OCI-LY1 (cell line): ENCODE measurements at regions not wholly inside any gene's neighbourhood (a gene's known extent, or its start where the extent isn't known, plus 50 kb on each side); places are given as distances from the start of the nearest gene placed in this dataset.

Experiments used
- H2AFZ ChIP-seq: fragments of 200-600 bp; sonication (generic), shearing (Covaris generic); 2 replicates; pipeline ENCODE4 v1.6.0; 2014; ENCODE audit warnings: antibody characterized with exemption, mild to moderate bottlenecking, low read length
- H3F3A ChIP-seq: fragments of 200-600 bp; sonication (generic), shearing (Covaris generic); 2 replicates; pipeline ENCODE4 v1.6.0; 2014; ENCODE audit warnings: mild to moderate bottlenecking, antibody characterized with exemption, low read length, moderate library complexity; ENCODE audit not compliant: insufficient read depth
- H3K27ac ChIP-seq: fragments of 200-600 bp; sonication (generic); 2 replicates; pipeline ENCODE4 v1.5.1; 2014; ENCODE audit warnings: low read length, mixed run types, mild to moderate bottlenecking, low read depth; ENCODE audit not compliant: poor library complexity, severe bottlenecking
- H3K27me3 ChIP-seq: fragments of 200-600 bp; sonication (generic); 2 replicates; pipeline ENCODE4 v1.6.0; 2014; ENCODE audit warnings: antibody characterized with exemption, mild to moderate bottlenecking, low read length, moderate library complexity; ENCODE audit not compliant: insufficient read depth
- H3K36me3 ChIP-seq: fragments of 200-600 bp; sonication (generic); 2 replicates; pipeline ENCODE4 v1.6.1; 2014; ENCODE audit warnings: mild to moderate bottlenecking, antibody characterized with exemption, low read length, moderate library complexity, mixed read lengths; ENCODE audit not compliant: insufficient read depth
- H3K4me1 ChIP-seq: fragments of 200-600 bp; sonication (generic); 2 replicates; pipeline ENCODE4 v1.5.1; 2014; ENCODE audit warnings: mild to moderate bottlenecking, low read length, moderate library complexity; ENCODE audit not compliant: insufficient read depth, severe bottlenecking
- H3K4me2 ChIP-seq: fragments of 200-600 bp; sonication (generic), shearing (Covaris generic); 2 replicates; pipeline ENCODE4 v1.6.1; 2014; ENCODE audit warnings: low read length
- H3K4me3 ChIP-seq: fragments of 200-600 bp; sonication (generic); 2 replicates; pipeline ENCODE4 v1.5.1; 2014; ENCODE audit warnings: low read length, low read depth, mild to moderate bottlenecking, mixed read lengths; ENCODE audit not compliant: poor library complexity, severe bottlenecking
- H3K79me2 ChIP-seq: fragments of 200-600 bp; shearing (Covaris generic); 2 replicates; pipeline ENCODE4 v1.6.1; 2016; ENCODE audit warnings: mixed run types, low read length, mixed read lengths; ENCODE audit not compliant: insufficient read depth
- H3K9ac ChIP-seq: fragments of 200-600 bp; sonication (generic), shearing (Covaris generic); 2 replicates; pipeline ENCODE4 v1.6.1; 2014; ENCODE audit warnings: mild to moderate bottlenecking, low read length, mixed read lengths
- H3K9me2 ChIP-seq: fragments of 200-600 bp; sonication (generic), shearing (Covaris generic); 2 replicates; pipeline ENCODE4 v1.6.1; 2014; ENCODE audit warnings: low read depth, mild to moderate bottlenecking, low read length, mixed read lengths
- H3K9me3 ChIP-seq: fragments of 200-600 bp; shearing (Covaris generic); 2 replicates; pipeline ENCODE4 v1.6.1; 2014; ENCODE audit warnings: low read length, mixed read lengths
- H4K20me1 ChIP-seq: fragments of 200-600 bp; sonication (generic), shearing (Covaris generic); 2 replicates; pipeline ENCODE4 v1.6.0; 2016; ENCODE audit warnings: mild to moderate bottlenecking, low read length; ENCODE audit not compliant: insufficient read depth
- EZH2 ChIP-seq: fragments of 200-600 bp; sonication (generic), shearing (Covaris generic); IDR thresholded peaks from 2 replicates; pipeline ENCODE4 v1.8.0; 2017; ENCODE audit warnings: borderline replicate concordance, mixed run types, mild to moderate bottlenecking, antibody characterized with exemption, low read length, moderate library complexity, mixed read lengths
- TF ChIP-seq, protein P1 (sequence below): fragments of 200-600 bp; sonication (generic), shearing (Covaris generic); IDR thresholded peaks from 2 replicates; pipeline ENCODE4 v1.5.1; 2017; ENCODE audit warnings: mild to moderate bottlenecking, antibody characterized with exemption, low read length, moderate library complexity, mixed read lengths

DNA sequence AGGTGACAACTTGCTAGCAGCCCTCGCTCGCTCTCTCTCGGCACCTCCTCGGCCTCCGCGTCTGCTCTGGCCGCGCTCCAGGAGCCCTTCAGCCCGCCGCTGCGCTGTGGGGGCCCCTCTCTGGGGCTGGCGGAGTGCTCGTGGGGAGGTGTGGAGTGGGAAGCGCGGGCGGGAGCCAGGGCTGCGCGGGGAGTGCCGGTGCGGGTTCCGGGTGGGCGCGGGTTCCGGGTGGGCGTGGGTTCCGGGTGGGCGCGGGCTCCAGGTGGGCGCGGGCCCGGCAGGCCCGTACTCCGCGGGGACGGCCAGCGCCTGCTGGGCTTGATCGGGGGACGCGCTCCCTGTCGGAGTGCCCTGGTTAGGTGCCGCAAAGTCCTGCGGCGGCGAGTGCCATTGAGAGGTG, 384.3 kb downstream of the GPM6A start:
- Histone ChIP-seq H3K9me2 (no peaks in the 10 kb centered on the region), H3K27me3 (no peaks in the 10 kb centered on the region), H3K4me2 (no peak overlapping the region), H2AFZ (no peak overlapping the region), H3K4me3 (no peak overlapping the region), H3F3A (no peaks in the 10 kb centered on the region; the same call in 1 of the 2 replicates), H3K27ac (no peak overlapping the region), H3K79me2 (no peaks in the 10 kb centered on the region), H3K4me1 (peaks cover 6% of the 10 kb centered on the region), H3K9ac (no peak overlapping the region), H4K20me1 (no peaks in the 10 kb centered on the region), H3K36me3 (no peaks in the 10 kb centered on the region), H3K9me3 (no peaks in the 10 kb centered on the region)
- TF ChIP-seq, protein P1, sequence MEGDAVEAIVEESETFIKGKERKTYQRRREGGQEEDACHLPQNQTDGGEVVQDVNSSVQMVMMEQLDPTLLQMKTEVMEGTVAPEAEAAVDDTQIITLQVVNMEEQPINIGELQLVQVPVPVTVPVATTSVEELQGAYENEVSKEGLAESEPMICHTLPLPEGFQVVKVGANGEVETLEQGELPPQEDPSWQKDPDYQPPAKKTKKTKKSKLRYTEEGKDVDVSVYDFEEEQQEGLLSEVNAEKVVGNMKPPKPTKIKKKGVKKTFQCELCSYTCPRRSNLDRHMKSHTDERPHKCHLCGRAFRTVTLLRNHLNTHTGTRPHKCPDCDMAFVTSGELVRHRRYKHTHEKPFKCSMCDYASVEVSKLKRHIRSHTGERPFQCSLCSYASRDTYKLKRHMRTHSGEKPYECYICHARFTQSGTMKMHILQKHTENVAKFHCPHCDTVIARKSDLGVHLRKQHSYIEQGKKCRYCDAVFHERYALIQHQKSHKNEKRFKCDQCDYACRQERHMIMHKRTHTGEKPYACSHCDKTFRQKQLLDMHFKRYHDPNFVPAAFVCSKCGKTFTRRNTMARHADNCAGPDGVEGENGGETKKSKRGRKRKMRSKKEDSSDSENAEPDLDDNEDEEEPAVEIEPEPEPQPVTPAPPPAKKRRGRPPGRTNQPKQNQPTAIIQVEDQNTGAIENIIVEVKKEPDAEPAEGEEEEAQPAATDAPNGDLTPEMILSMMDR: no peak
- TF ChIP-seq EZH2: no peak

DNA sequence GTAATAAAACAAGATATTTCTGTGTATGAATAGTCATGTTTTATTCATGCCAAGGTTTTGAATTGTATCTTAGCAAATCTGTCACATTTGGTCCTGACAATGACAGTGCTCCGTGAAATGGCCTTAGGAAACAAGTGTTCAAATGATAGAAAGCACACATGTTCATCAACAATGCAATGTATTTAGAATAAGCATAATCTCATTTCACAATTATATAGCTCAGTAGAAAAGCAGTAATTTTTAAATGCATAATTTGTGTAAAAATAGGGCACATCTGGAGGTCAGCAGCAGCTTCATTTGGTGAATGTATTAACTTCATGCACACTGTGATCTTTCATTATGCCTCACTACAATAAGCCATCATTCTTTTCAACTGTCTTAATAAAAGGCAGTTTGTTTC, 380.4 kb downstream of the GPM6A start:
- TF ChIP-seq, protein P1: no peak
- Histone ChIP-seq H2AFZ (no peak overlapping the region), H3K9me3 (no peaks in the 10 kb centered on the region), H3K4me3 (no peak overlapping the region), H3F3A (no peaks in the 10 kb centered on the region), H3K27ac (no peak overlapping the region), H3K27me3 (no peaks in the 10 kb centered on the region), H4K20me1 (no peaks in the 10 kb centered on the region), H3K79me2 (no peaks in the 10 kb centered on the region), H3K36me3 (no peaks in the 10 kb centered on the region), H3K4me1 (peaks cover 12% of the 10 kb centered on the region), H3K9ac (no peak overlapping the region), H3K9me2 (no peaks in the 10 kb centered on the region), H3K4me2 (no peak overlapping the region)

DNA sequence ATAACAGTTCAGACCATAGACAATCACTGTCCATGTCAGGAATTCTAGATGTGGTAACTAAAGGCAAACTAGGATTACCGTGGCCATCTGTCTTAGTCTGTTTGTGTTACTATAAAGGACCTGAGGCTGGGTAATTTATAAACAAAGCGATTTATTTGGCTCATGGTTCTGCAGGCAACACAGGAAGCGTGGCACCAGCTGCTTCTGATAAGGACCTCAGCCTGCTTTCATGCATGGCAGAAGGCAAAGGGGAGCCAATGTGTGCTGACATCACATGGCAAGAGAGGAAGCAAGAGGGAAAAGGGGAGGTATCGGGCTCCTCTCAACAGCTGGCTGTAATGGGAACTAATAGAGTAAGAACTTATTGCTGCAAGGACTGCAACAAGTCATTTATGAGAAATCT, 376.7 kb downstream of the GPM6A start:
- no peaks in the 10 kb centered on the region for H3F3A ChIP-seq
- no peaks in the 10 kb centered on the region for H3K27me3 ChIP-seq
- peaks cover 18% of the 10 kb centered on the region for H3K4me1 ChIP-seq
- no peaks in the 10 kb centered on the region for H4K20me1 ChIP-seq
- peak overlapping the region; percentile 81 for H2AFZ ChIP-seq
- H3K4me3 ChIP-seq: no peak overlapping the region
- no peak overlapping the region for H3K9ac ChIP-seq
- H3K79me2 ChIP-seq: no peaks in the 10 kb centered on the region
- H3K4me2 ChIP-seq: no peak overlapping the region
- peaks cover 5% of the 10 kb centered on the region; the same call in 1 of the 2 replicates for H3K9me3 ChIP-seq
- TF ChIP-seq, protein P1: no peak
- TF ChIP-seq EZH2: no peak
- no peaks in the 10 kb centered on the region for H3K9me2 ChIP-seq
- no peaks in the 10 kb centered on the region for H3K36me3 ChIP-seq
- H3K27ac ChIP-seq: peak overlapping the region; percentile 58
